Endothelial cell of umbilical vein (primary cell): ENCODE measurements at regions not wholly inside any gene's neighbourhood (a gene's known extent, or its start where the extent isn't known, plus 50 kb on each side); places are given as distances from the start of the nearest gene placed in this dataset.

ENCODE experiments used
- BruUV-seq: library from RNA; stranded (reverse); fragments of 400-500 nt; replicated peaks from 2 replicates; lab custom pipeline; 2021; lab: Mats Ljungman, UMichigan
- CTCF ChIA-PET: fragments of 300-600, 350-600 bp; sonication (Branson Sonifier 250); formaldehyde crosslinking; loops from one replicate; lab custom pipeline; 2021; ENCODE audit warnings: antibody characterized with exemption, inconsistent platforms; lab: Charles Lee
- POLR2A ChIA-PET: fragments of 300-600, 350-600 bp; sonication (Branson Sonifier 250); formaldehyde crosslinking; loops from one replicate; lab custom pipeline; 2021; ENCODE audit warnings: antibody characterized with exemption, inconsistent platforms; lab: Charles Lee
- DNase-seq: peaks from one replicate; pipeline ENCODE4 v3.0.0-alpha.2; 2011; ENCODE audit warnings: low read depth, low spot score
- FAIRE-seq: peaks from 2 replicates; lab custom pipeline; 2011; peaks lifted over from hg19 to GRCh38; lab: Jason Lieb, UNC
- H2AFZ ChIP-seq: 2 replicates; pipeline ENCODE4 v1.6.0; 2012; ENCODE audit warnings: low read depth, low read length, control low read depth, inconsistent platforms
- H3K27ac ChIP-seq: 2 replicates; pipeline ENCODE4 v1.5.1; 2011; ENCODE audit warnings: low read depth, mild to moderate bottlenecking, control low read depth, low read length, moderate library complexity; ENCODE audit not compliant: insufficient read depth
- H3K27me3 ChIP-seq, 2 experiments: 2 replicates each; pipeline versions ENCODE4 v1.6.0 to v1.6.1; 2011; ENCODE audit warnings: low read length in 2 of 2, mixed read lengths in 1 of 2; ENCODE audit not compliant: control insufficient read depth in 2 of 2, insufficient read depth in 2 of 2
- H3K36me3 ChIP-seq, 2 experiments: 2 replicates in 1 of 2; 3 replicates in 1 of 2; pipeline ENCODE4 v1.5.1; 2011; ENCODE audit warnings: low read length in 2 of 2, mild to moderate bottlenecking in 1 of 2, moderate library complexity in 1 of 2; ENCODE audit not compliant: control insufficient read depth in 2 of 2, insufficient read depth in 2 of 2; ENCODE audit errors: extremely low read depth in 1 of 2
- H3K4me1 ChIP-seq: 3 replicates; pipeline ENCODE4 v1.5.1; 2011; ENCODE audit warnings: mild to moderate bottlenecking, low read length; ENCODE audit not compliant: control insufficient read depth, insufficient read depth; ENCODE audit errors: extremely low read depth
- H3K4me2 ChIP-seq: 2 replicates; pipeline ENCODE4 v1.6.1; 2011; ENCODE audit warnings: low read length, control low read depth, mixed read lengths; ENCODE audit not compliant: insufficient read depth
- H3K4me3 ChIP-seq, 3 experiments: fragments of 200-600 bp in 1 of 3; sonication (generic), shearing (Covaris generic) in 1 of 3; replicated peaks in 1 of 3; 2 replicates each; pipeline ENCODE4 v1.5.1; 2011 to 2016; ENCODE audit warnings: control low read depth in 3 of 3, low read length in 3 of 3, mild to moderate bottlenecking in 2 of 3, inconsistent platforms in 1 of 3, low read depth in 1 of 3, moderate library complexity in 1 of 3; ENCODE audit not compliant: insufficient read depth in 1 of 3
- H3K79me2 ChIP-seq: 2 replicates; pipeline ENCODE4 v1.6.0; 2012; ENCODE audit warnings: low read length, inconsistent platforms; ENCODE audit not compliant: control insufficient read depth, insufficient read depth
- H3K9ac ChIP-seq: replicated peaks from 2 replicates; pipeline ENCODE3; 2011; ENCODE audit warnings: low read length, control low read depth; ENCODE audit not compliant: insufficient read depth; ENCODE audit errors: extremely low read depth
- H3K9me1 ChIP-seq: replicated peaks from 3 replicates; pipeline ENCODE4 v1.6.0; 2011; ENCODE audit warnings: mild to moderate bottlenecking, low read length; ENCODE audit not compliant: control insufficient read depth, insufficient read depth; ENCODE audit errors: extremely low read depth
- H3K9me3 ChIP-seq: replicated peaks from 2 replicates; pipeline ENCODE4 v1.5.1; 2012; ENCODE audit warnings: low read length, inconsistent platforms; ENCODE audit not compliant: control insufficient read depth, insufficient read depth
- H4K20me1 ChIP-seq: replicated peaks from 2 replicates; pipeline ENCODE3; 2011; ENCODE audit warnings: mild to moderate bottlenecking, low read length; ENCODE audit not compliant: control insufficient read depth, insufficient read depth; ENCODE audit errors: extremely low read depth
- CTCF ChIP-seq, 2 donors: IDR thresholded peaks; 1 replicate in 1 of 2; 2 replicates in 1 of 2; pipeline ENCODE4 v1.5.1; 2011; ENCODE audit warnings: low read length in 2 of 2, mild to moderate bottlenecking in 2 of 2, moderate library complexity in 2 of 2, control low read depth in 1 of 2, inconsistent platforms in 1 of 2, low read depth in 1 of 2; ENCODE audit not compliant: insufficient read depth in 1 of 2; ENCODE audit errors: extremely low read depth in 1 of 2
- EZH2 ChIP-seq: IDR thresholded peaks from 2 replicates; pipeline ENCODE4 v1.6.1; 2012; ENCODE audit warnings: borderline replicate concordance, low read depth, mild to moderate bottlenecking, moderate library complexity, low read length, inconsistent platforms; ENCODE audit not compliant: severe bottlenecking
- FOS ChIP-seq: IDR thresholded peaks from 2 replicates; pipeline ENCODE4 v1.6.1; 2011; ENCODE audit warnings: mild to moderate bottlenecking, low read length, moderate library complexity, borderline replicate concordance; ENCODE audit not compliant: insufficient read depth
- JUN ChIP-seq: IDR thresholded peaks from 2 replicates; pipeline ENCODE4 v1.6.1; 2011; ENCODE audit warnings: borderline replicate concordance, low read depth; ENCODE audit not compliant: insufficient read length, insufficient read depth
- MAX ChIP-seq: IDR thresholded peaks from 2 replicates; pipeline ENCODE4 v1.6.1; 2011; ENCODE audit not compliant: insufficient read depth, insufficient read length
- MYC ChIP-seq: IDR thresholded peaks from one replicate; pipeline ENCODE4 v1.6.1; 2011; ENCODE audit warnings: mild to moderate bottlenecking, low read depth, low read length
- POLR2A ChIP-seq: IDR thresholded peaks from 2 replicates; pipeline ENCODE4 v1.6.1; 2012; ENCODE audit warnings: low read depth, mild to moderate bottlenecking, control low read depth, low read length
- POLR2AphosphoS5 ChIP-seq: IDR thresholded peaks from 2 replicates; pipeline ENCODE4 v1.6.1; 2012; ENCODE audit warnings: low read depth, mild to moderate bottlenecking, control low read depth, low read length, moderate library complexity; ENCODE audit not compliant: insufficient read depth
- dilution Hi-C: fragments of 300-500 bp; cut with MboI; formaldehyde crosslinking; loops from one replicate; pipeline ENCODE4 v1.15.0; 2019; ENCODE audit warnings: low sequenced_read_pairs; ENCODE audit not compliant: extremely low pct_ligation_motif_present
- intact Hi-C: fragments of 100-400 bp; cut with micrococcal nuclease; formaldehyde crosslinking; loops from one replicate; pipeline ENCODE4 v1.10.0; 2022

GRCh38 chr11:116658876-116659535, 113.8 kb downstream of the BUD13 start:
- Histone ChIP-seq H3K9me1 (no peaks in the 10 kb centered on the region), H3K36me3 (no peaks in the 10 kb centered on the region), H4K20me1 (no peaks in the 10 kb centered on the region), H3K4me2 (no peak overlapping the region), H3K4me1 (no peaks in the 10 kb centered on the region), H3K4me3 (no peak overlapping the region), H3K9ac (no peak overlapping the region), H3K27me3 (no peaks in the 10 kb centered on the region), H3K27ac (no peak overlapping the region), H3K9me3 (no peaks in the 10 kb centered on the region), H3K79me2 (no peaks in the 10 kb centered on the region), H2AFZ (no peak overlapping the region)
- intact Hi-C loops = no loop called here
- dilution Hi-C loops = no loop called here
- DNase-seq (no peak), FAIRE-seq (no peak)
- ChIA-PET POLR2A (no interaction called here), CTCF (no interaction called here)
- no TSS peak for BruUV-seq
- TF ChIP-seq EZH2 = no peak
- TF ChIP-seq MAX = no peak

GRCh38 chr11:116657842-116658825, 114.7 kb downstream of the BUD13 start:
- Histone ChIP-seq H3K4me1 (no peaks in the 10 kb centered on the region), H4K20me1 (no peaks in the 10 kb centered on the region), H3K27ac (no peak overlapping the region), H3K4me3 (no peak overlapping the region), H3K36me3 (no peaks in the 10 kb centered on the region), H2AFZ (no peak overlapping the region), H3K9ac (no peak overlapping the region), H3K4me2 (no peak overlapping the region), H3K27me3 (no peaks in the 10 kb centered on the region), H3K9me1 (no peaks in the 10 kb centered on the region), H3K79me2 (no peaks in the 10 kb centered on the region), H3K9me3 (no peaks in the 10 kb centered on the region)
- ChIA-PET POLR2A (no interaction called here), CTCF (interaction anchor here (1.3 kb wide), 1 partner anchor 145 kb away, joined by 3 read pairs; no protein-coding TSS in a partner anchor)
- intact Hi-C loops = no loop called here
- no peak for FAIRE-seq
- no peak for DNase-seq
- no TSS peak for BruUV-seq
- dilution Hi-C loops = no loop called here
- TF ChIP-seq FOS (no peak), EZH2 (no peak), MAX (no peak), MYC (no peak), POLR2AphosphoS5 (no peak), CTCF (IDR thresholded peaks at IDR 0.05; ENCODE audit: extremely low read depth in 1 of 2, insufficient read depth in 1 of 2, low read depth in 1 of 2, low read length in 2 of 2) (no peak), JUN (no peak), POLR2A (no peak)
